ENCODE measurements at regions not wholly inside any gene's neighbourhood (a gene's known extent, or its start where the extent isn't known, plus 50 kb on each side); places are given as distances from the start of the nearest gene placed in this dataset.

GRCh38 chr16:51306116-51306515 is 155.0 kb upstream of the SALL1 start:
- Histone ChIP-seq H4K20me1 (ENCODE audit: insufficient read depth, poor library complexity, severe bottlenecking) (no peaks in the 10 kb centered on the region), H3K27me3 (no peaks in the 10 kb centered on the region), H3K4me1 (ENCODE audit: insufficient read depth) (no peaks in the 10 kb centered on the region), H3K9me2 (replicated peaks; ENCODE audit: insufficient read depth) (no peaks in the 10 kb centered on the region), H3K4me3 (no peak overlapping the region), H3K79me2 (no peaks in the 10 kb centered on the region), H3K27ac (peak overlapping the region; percentile 70), H2AFZ (no peak overlapping the region), H3K9me3 (ENCODE audit: low read depth) (no peaks in the 10 kb centered on the region), H3K4me2 (no peak overlapping the region), H3K36me3 (replicated peaks; ENCODE audit: insufficient read depth, low read depth) (no peaks in the 10 kb centered on the region)
- TF ChIP-seq EZH2phosphoT487 (IDR thresholded peaks at IDR 0.05; ENCODE audit: low read depth, severe bottlenecking, unreplicated experiment) = no peak
- 58% methylated on average over 3 of the region's 3 CpGs for WGBS (ENCODE audit: low lambda C conversion rate, missing lambda C conversion rate)
- peak; percentile 11 for DNase-seq (ENCODE audit: low spot score)

- H3K79me2 ChIP-seq = no peaks in the 10 kb centered on the region
- H3K36me3 ChIP-seq (replicated peaks; ENCODE audit: insufficient read depth, low read depth) = no peaks in the 10 kb centered on the region
- no peak overlapping the region for H3K4me3 ChIP-seq
- DNase-seq (ENCODE audit: low spot score) = no peak
- no peak overlapping the region for H2AFZ ChIP-seq
- no peaks in the 10 kb centered on the region for H3K27me3 ChIP-seq
- TF ChIP-seq EZH2 (IDR thresholded peaks at IDR 0.05; ENCODE audit: borderline replicate concordance) (no peak), EZH2phosphoT487 (IDR thresholded peaks at IDR 0.05; ENCODE audit: low read depth, severe bottlenecking, unreplicated experiment) (no peak), CTCF (IDR thresholded peaks at IDR 0.05; ENCODE audit: poor library complexity) (no peak)
- peak overlapping the region; percentile 70 for H3K27ac ChIP-seq
- H3K4me2 ChIP-seq = no peak overlapping the region
- H3K4me1 ChIP-seq (ENCODE audit: insufficient read depth) = no peaks in the 10 kb centered on the region
- no peaks in the 10 kb centered on the region for H4K20me1 ChIP-seq (ENCODE audit: insufficient read depth, poor library complexity, severe bottlenecking)
- WGBS (ENCODE audit: low lambda C conversion rate, missing lambda C conversion rate) = 87% methylated on average over 2 of the region's 2 CpGs
- no peaks in the 10 kb centered on the region for H3K9me3 ChIP-seq (ENCODE audit: low read depth)
- H3K9me2 ChIP-seq (replicated peaks; ENCODE audit: insufficient read depth) = no peaks in the 10 kb centered on the region
Measured at GRCh38 chr16:51305337-51305736, 154.3 kb upstream of the SALL1 start.

- TF ChIP-seq CTCF (IDR thresholded peaks at IDR 0.05; ENCODE audit: poor library complexity) = no peak
- TF ChIP-seq EZH2 (IDR thresholded peaks at IDR 0.05; ENCODE audit: borderline replicate concordance) = no peak
- no peak for TF ChIP-seq EZH2phosphoT487 (IDR thresholded peaks at IDR 0.05; ENCODE audit: low read depth, severe bottlenecking, unreplicated experiment)
- H3K36me3 ChIP-seq (replicated peaks; ENCODE audit: insufficient read depth, low read depth) = no peaks in the 10 kb centered on the region
- H3K4me2 ChIP-seq = no peak overlapping the region
- H3K4me3 ChIP-seq = no peak overlapping the region
- H3K9me2 ChIP-seq (replicated peaks; ENCODE audit: insufficient read depth) = no peaks in the 10 kb centered on the region
- H3K4me1 ChIP-seq (ENCODE audit: insufficient read depth) = no peaks in the 10 kb centered on the region
- no peaks in the 10 kb centered on the region for H3K27me3 ChIP-seq
- no peaks in the 10 kb centered on the region for H3K9me3 ChIP-seq (ENCODE audit: low read depth)
- no peaks in the 10 kb centered on the region for H4K20me1 ChIP-seq (ENCODE audit: insufficient read depth, poor library complexity, severe bottlenecking)
- H3K27ac ChIP-seq = peak overlapping the region; percentile 15
- no peaks in the 10 kb centered on the region for H3K79me2 ChIP-seq
- DNase-seq (ENCODE audit: low spot score) = no peak
- H2AFZ ChIP-seq = no peak overlapping the region
- WGBS (ENCODE audit: low lambda C conversion rate, missing lambda C conversion rate) = 80% methylated on average over 1 of the region's 1 CpG
Measured at GRCh38 chr16:51302042-51302441, 151.0 kb upstream of the SALL1 start.

GRCh38 chr16:51298800-51299199 is 147.7 kb upstream of the SALL1 start:
- Histone ChIP-seq H4K20me1 (ENCODE audit: insufficient read depth, poor library complexity, severe bottlenecking) (no peaks in the 10 kb centered on the region), H3K4me1 (ENCODE audit: insufficient read depth) (no peaks in the 10 kb centered on the region), H3K4me3 (no peak overlapping the region), H3K9me3 (ENCODE audit: low read depth) (peaks cover 4% of the 10 kb centered on the region), H3K9me2 (replicated peaks; ENCODE audit: insufficient read depth) (no peaks in the 10 kb centered on the region), H2AFZ (no peak overlapping the region), H3K27me3 (no peaks in the 10 kb centered on the region), H3K36me3 (replicated peaks; ENCODE audit: insufficient read depth, low read depth) (no peaks in the 10 kb centered on the region), H3K79me2 (no peaks in the 10 kb centered on the region), H3K27ac (no peak overlapping the region), H3K4me2 (no peak overlapping the region)
- no peak for DNase-seq (ENCODE audit: low spot score)
- 96% methylated on average over 1 of the region's 1 CpG for WGBS (ENCODE audit: low lambda C conversion rate, missing lambda C conversion rate)
- TF ChIP-seq CTCF (IDR thresholded peaks at IDR 0.05; ENCODE audit: poor library complexity) = no peak
- TF ChIP-seq EZH2phosphoT487 (IDR thresholded peaks at IDR 0.05; ENCODE audit: low read depth, severe bottlenecking, unreplicated experiment) = no peak
- TF ChIP-seq EZH2 (IDR thresholded peaks at IDR 0.05; ENCODE audit: borderline replicate concordance) = no peak
